Liver (tissue), 7 donors: ENCODE measurements at regions not wholly inside any gene's neighbourhood (a gene's known extent, or its start where the extent isn't known, plus 50 kb on each side); places are given as distances from the start of the nearest gene placed in this dataset.

Experiments used
- DNase-seq: peaks from one replicate; pipeline ENCODE4 v3.0.0-alpha.2; 2017; ENCODE audit warnings: low spot score
- H3K27ac ChIP-seq, 2 donors: one replicate each; pipeline ENCODE4 v1.7.0; 2013; ENCODE audit warnings: inconsistent platforms in 2 of 2, low read length in 2 of 2, control low read depth in 1 of 2, low read depth in 1 of 2, mild to moderate bottlenecking in 1 of 2
- H3K27me3 ChIP-seq, 4 donors: one replicate each; pipeline versions ENCODE4 v1.6.1 to v1.7.0; 2013; ENCODE audit warnings: low read length in 3 of 4, inconsistent platforms in 1 of 4, mild to moderate bottlenecking in 1 of 4, moderate library complexity in 1 of 4; ENCODE audit not compliant: control insufficient read depth in 4 of 4, insufficient read depth in 4 of 4
- H3K36me3 ChIP-seq, 4 donors: one replicate each; pipeline versions ENCODE4 v1.6.1 to v1.7.0; 2013; ENCODE audit warnings: low read length in 3 of 4, mild to moderate bottlenecking in 3 of 4, low read depth in 1 of 4, moderate library complexity in 1 of 4; ENCODE audit not compliant: control insufficient read depth in 4 of 4, insufficient read depth in 3 of 4
- H3K4me1 ChIP-seq, 4 donors: one replicate each; pipeline versions ENCODE4 v1.6.1 to v1.7.0; 2013; ENCODE audit warnings: low read length in 3 of 4, mild to moderate bottlenecking in 3 of 4, moderate library complexity in 1 of 4; ENCODE audit not compliant: control insufficient read depth in 4 of 4, insufficient read depth in 4 of 4
- H3K4me3 ChIP-seq, 3 donors: one replicate each; pipeline versions ENCODE4 v1.6.1 to v1.7.0; 2013; ENCODE audit warnings: low read length in 3 of 3, control low read depth in 1 of 3, low read depth in 1 of 3, mild to moderate bottlenecking in 1 of 3
- H3K9ac ChIP-seq, 2 donors: one replicate each; pipeline ENCODE4 v1.7.0; 2013; ENCODE audit warnings: low read length in 2 of 2, mild to moderate bottlenecking in 2 of 2, moderate library complexity in 2 of 2, control low read depth in 1 of 2, low read depth in 1 of 2
- H3K9me3 ChIP-seq, 4 donors: one replicate each; pipeline versions ENCODE4 v1.6.1 to v1.7.0; 2013; ENCODE audit warnings: low read length in 3 of 4; ENCODE audit not compliant: control insufficient read depth in 4 of 4
- ATF3 ChIP-seq: IDR thresholded peaks from 2 replicates; pipeline ENCODE4 v1.6.1; 2016; ENCODE audit warnings: antibody characterized with exemption
- EGR1 ChIP-seq, 2 donors: IDR thresholded peaks; 2 replicates each; pipeline ENCODE4 v1.6.1; 2016 to 2018; ENCODE audit warnings: antibody characterized with exemption in 2 of 2, low read depth in 2 of 2
- FOXA1 ChIP-seq: IDR thresholded peaks from 2 replicates; pipeline ENCODE4 v1.6.1; 2016; ENCODE audit warnings: antibody characterized with exemption
- FOXA2 ChIP-seq: IDR thresholded peaks from 2 replicates; pipeline ENCODE4 v1.6.1; 2016; ENCODE audit warnings: antibody characterized with exemption
- GABPA ChIP-seq, 2 donors: IDR thresholded peaks in 1 of 2; conservative IDR thresholded peaks in 1 of 2; 2 replicates each; pipeline ENCODE4 v1.6.1; 2016; ENCODE audit warnings: antibody characterized with exemption in 2 of 2, mild to moderate bottlenecking in 1 of 2, moderate library complexity in 1 of 2
- HNF4A ChIP-seq, 2 donors: conservative IDR thresholded peaks; 2 replicates each; pipeline ENCODE4 v1.6.1; 2016; ENCODE audit warnings: antibody characterized with exemption in 2 of 2, mild to moderate bottlenecking in 2 of 2
- HNF4G ChIP-seq: IDR thresholded peaks from 2 replicates; pipeline ENCODE4 v1.6.1; 2016; ENCODE audit warnings: antibody characterized with exemption
- JUND ChIP-seq, 2 donors: IDR thresholded peaks; 2 replicates each; pipeline ENCODE4 v1.6.1; 2016; ENCODE audit warnings: antibody characterized with exemption in 2 of 2
- MAX ChIP-seq: IDR thresholded peaks from 2 replicates; pipeline ENCODE4 v1.6.1; 2016; ENCODE audit warnings: antibody characterized with exemption
- NR2F2 ChIP-seq: IDR thresholded peaks from 2 replicates; pipeline ENCODE4 v1.6.1; 2016; ENCODE audit warnings: antibody characterized with exemption
- RAD21 ChIP-seq, 2 donors: IDR thresholded peaks; 2 replicates each; pipeline ENCODE4 v1.6.1; 2016; ENCODE audit warnings: antibody characterized with exemption in 2 of 2, mild to moderate bottlenecking in 2 of 2
- REST ChIP-seq: IDR thresholded peaks from 2 replicates; pipeline ENCODE4 v1.6.1; 2016; ENCODE audit warnings: antibody characterized with exemption, mild to moderate bottlenecking
- RXRA ChIP-seq, 2 donors: IDR thresholded peaks; 2 replicates each; pipeline ENCODE4 v1.6.1; 2017 to 2018; ENCODE audit warnings: antibody characterized with exemption in 2 of 2, mild to moderate bottlenecking in 1 of 2
- SP1 ChIP-seq: IDR thresholded peaks from 2 replicates; pipeline ENCODE4 v1.6.1; 2018; ENCODE audit warnings: antibody characterized with exemption, mild to moderate bottlenecking
- TAF1 ChIP-seq: conservative IDR thresholded peaks from 2 replicates; pipeline ENCODE4 v1.6.1; 2016; ENCODE audit warnings: antibody characterized with exemption, mild to moderate bottlenecking
- YY1 ChIP-seq: IDR thresholded peaks from 2 replicates; pipeline ENCODE4 v1.6.1; 2016; ENCODE audit warnings: antibody characterized with exemption, mild to moderate bottlenecking
- ZBTB33 ChIP-seq: IDR thresholded peaks from 2 replicates; pipeline ENCODE4 v1.6.1; 2016; ENCODE audit warnings: antibody characterized with exemption
- WGBS: extraction: QIAGEN DNeasy Blood & Tissue Kit; methylation state at CpG from one replicate; pipeline ENCODE4 v1.1.7; 2013; 5-methylcytosine and 5-hydroxymethylcytosine counted together
- donor health status: healthy.
- donor health status: healthy.
- donor health status: healthy.
- donor health status: healthy.

- H3K9me3 ChIP-seq = no peaks in the 10 kb centered on the region
- no peak overlapping the region for H3K27ac ChIP-seq
- WGBS = 71% methylated on average over 6 of the region's 6 CpGs
- H3K27me3 ChIP-seq = no peaks in the 10 kb centered on the region
- no peak overlapping the region for H3K4me3 ChIP-seq
- H3K4me1 ChIP-seq = no peaks in the 10 kb centered on the region
- no peak for DNase-seq
- H3K9ac ChIP-seq = no peak overlapping the region
- TF ChIP-seq REST (no peak), MAX (no peak), FOXA1 (no peak), FOXA2 (no peak), SP1 (no peak), ZBTB33 (no peak), TAF1 (no peak), HNF4G (no peak), JUND (IDR thresholded peaks at IDR 0.05) (no peak), EGR1 (IDR thresholded peaks at IDR 0.05; ENCODE audit: low read depth in 2 of 2) (no peak), RXRA (IDR thresholded peaks at IDR 0.05) (no peak), NR2F2 (no peak), RAD21 (IDR thresholded peaks at IDR 0.05) (no peak), YY1 (no peak), ATF3 (no peak), GABPA (IDR thresholded peaks at IDR 0.05 in 1 of 2, conservative IDR thresholded peaks at IDR 0.05 in 1 of 2) (no peak), HNF4A (conservative IDR thresholded peaks at IDR 0.05) (no peak)
- no peaks in the 10 kb centered on the region for H3K36me3 ChIP-seq
Observed at GRCh38 chr5:160925281-160925680, 73.3 kb upstream of the ATP10B start.

GRCh38 chr5:160923936-160924710, 72.1 kb upstream of the ATP10B start:
- Histone ChIP-seq H3K4me3 (no peak overlapping the region), H3K9me3 (no peaks in the 10 kb centered on the region), H3K9ac (no peak overlapping the region), H3K4me1 (no peaks in the 10 kb centered on the region), H3K36me3 (no peaks in the 10 kb centered on the region), H3K27ac (no peak overlapping the region), H3K27me3 (no peaks in the 10 kb centered on the region)
- no peak for DNase-seq
- 41% methylated on average over 6 of the region's 6 CpGs for WGBS
- TF ChIP-seq SP1 = peak; percentile 44
- no peak for TF ChIP-seq RAD21 (IDR thresholded peaks at IDR 0.05)
- TF ChIP-seq GABPA (IDR thresholded peaks at IDR 0.05 in 1 of 2, conservative IDR thresholded peaks at IDR 0.05 in 1 of 2) = no peak
- no peak for TF ChIP-seq RXRA (IDR thresholded peaks at IDR 0.05)
- no peak for TF ChIP-seq JUND (IDR thresholded peaks at IDR 0.05)
- TF ChIP-seq REST = no peak
- TF ChIP-seq HNF4A (conservative IDR thresholded peaks at IDR 0.05) = no peak
